Cardiac fibroblast (primary cell): ENCODE measurements at regions not wholly inside any gene's neighbourhood (a gene's known extent, or its start where the extent isn't known, plus 50 kb on each side); places are given as distances from the start of the nearest gene placed in this dataset.

ENCODE experiments used
- DNase-seq, 2 donors: peaks; one replicate each; pipeline versions ENCODE4 v3.0.0 to v3.0.0-alpha.2; 2010; ENCODE audit warnings: low read depth in 2 of 2
- H3K4me3 ChIP-seq, 2 donors: replicated peaks in 1 of 2; 1 replicate in 1 of 2; 2 replicates in 1 of 2; pipeline ENCODE4 v1.5.1; 2011; ENCODE audit warnings: low read depth in 2 of 2, low read length in 2 of 2, mild to moderate bottlenecking in 2 of 2, moderate library complexity in 1 of 2
- TF ChIP-seq, protein P1 (sequence below): IDR thresholded peaks from one replicate; pipeline ENCODE4 v1.5.1; 2011; ENCODE audit warnings: low read depth, mild to moderate bottlenecking, low read length, inconsistent platforms

- TF ChIP-seq, protein P1, sequence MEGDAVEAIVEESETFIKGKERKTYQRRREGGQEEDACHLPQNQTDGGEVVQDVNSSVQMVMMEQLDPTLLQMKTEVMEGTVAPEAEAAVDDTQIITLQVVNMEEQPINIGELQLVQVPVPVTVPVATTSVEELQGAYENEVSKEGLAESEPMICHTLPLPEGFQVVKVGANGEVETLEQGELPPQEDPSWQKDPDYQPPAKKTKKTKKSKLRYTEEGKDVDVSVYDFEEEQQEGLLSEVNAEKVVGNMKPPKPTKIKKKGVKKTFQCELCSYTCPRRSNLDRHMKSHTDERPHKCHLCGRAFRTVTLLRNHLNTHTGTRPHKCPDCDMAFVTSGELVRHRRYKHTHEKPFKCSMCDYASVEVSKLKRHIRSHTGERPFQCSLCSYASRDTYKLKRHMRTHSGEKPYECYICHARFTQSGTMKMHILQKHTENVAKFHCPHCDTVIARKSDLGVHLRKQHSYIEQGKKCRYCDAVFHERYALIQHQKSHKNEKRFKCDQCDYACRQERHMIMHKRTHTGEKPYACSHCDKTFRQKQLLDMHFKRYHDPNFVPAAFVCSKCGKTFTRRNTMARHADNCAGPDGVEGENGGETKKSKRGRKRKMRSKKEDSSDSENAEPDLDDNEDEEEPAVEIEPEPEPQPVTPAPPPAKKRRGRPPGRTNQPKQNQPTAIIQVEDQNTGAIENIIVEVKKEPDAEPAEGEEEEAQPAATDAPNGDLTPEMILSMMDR: no peak
- DNase-seq: no peak
- H3K4me3 ChIP-seq: no peak overlapping the region
Observed at GRCh38 chr16:79534143-79534542, 66.4 kb downstream of the MAF start.

DNA sequence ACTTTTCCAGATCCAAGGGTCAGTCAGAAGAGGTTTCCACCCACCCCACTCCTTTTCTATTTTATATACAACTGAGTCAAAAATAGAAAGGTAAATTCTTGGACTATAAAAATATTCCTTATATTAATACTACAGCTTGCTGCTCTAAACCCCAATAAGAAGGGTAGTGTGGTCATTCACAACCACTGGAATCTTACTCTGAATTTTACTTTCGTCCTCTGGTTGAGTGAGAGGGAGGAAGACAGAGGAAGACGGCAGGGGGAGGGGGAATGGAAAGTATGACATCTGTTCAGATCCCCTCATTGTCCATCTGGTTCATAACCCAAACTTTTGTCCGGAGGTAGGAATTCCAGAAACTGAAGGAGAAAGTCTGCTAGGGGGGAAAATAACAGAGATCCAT is 67.2 kb downstream of the MAF start:
- H3K4me3 ChIP-seq: no peak overlapping the region
- DNase-seq: no peak
- TF ChIP-seq, protein P1: no peak

DNA sequence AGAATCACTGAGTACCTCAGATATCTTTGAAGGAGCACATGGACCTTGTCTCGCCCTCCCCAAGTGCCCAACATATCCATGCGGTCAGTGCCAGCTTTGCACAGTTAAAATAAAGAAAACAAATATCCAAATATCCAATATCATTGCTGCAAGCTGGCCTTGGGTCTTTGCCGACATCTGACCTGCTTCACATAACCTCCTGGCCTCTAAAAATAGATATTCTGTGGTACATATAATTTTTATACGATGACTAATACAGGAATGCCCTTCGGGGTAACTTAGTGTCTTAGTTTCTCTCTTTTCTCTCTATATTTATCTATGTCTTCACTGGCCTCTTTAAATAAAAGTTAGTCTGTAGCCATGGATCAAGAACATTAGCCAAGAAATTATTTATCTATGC is 67.8 kb downstream of the MAF start:
- H3K4me3 ChIP-seq: no peak overlapping the region
- no peak for DNase-seq
- TF ChIP-seq, protein P1: no peak

- TF ChIP-seq, protein P1: no peak
- H3K4me3 ChIP-seq: no peak overlapping the region
Observed at GRCh38 chr16:79532273-79532672, 68.3 kb downstream of the MAF start.

GRCh38 chr16:79528338-79528737 is 72.2 kb downstream of the MAF start:
- H3K4me3 ChIP-seq: no peak overlapping the region
- TF ChIP-seq, protein P1: no peak
- no peak for DNase-seq

More at GRCh38 chr16:79532273-79532672, 68.3 kb downstream of the MAF start:
- no peak for DNase-seq

DNA sequence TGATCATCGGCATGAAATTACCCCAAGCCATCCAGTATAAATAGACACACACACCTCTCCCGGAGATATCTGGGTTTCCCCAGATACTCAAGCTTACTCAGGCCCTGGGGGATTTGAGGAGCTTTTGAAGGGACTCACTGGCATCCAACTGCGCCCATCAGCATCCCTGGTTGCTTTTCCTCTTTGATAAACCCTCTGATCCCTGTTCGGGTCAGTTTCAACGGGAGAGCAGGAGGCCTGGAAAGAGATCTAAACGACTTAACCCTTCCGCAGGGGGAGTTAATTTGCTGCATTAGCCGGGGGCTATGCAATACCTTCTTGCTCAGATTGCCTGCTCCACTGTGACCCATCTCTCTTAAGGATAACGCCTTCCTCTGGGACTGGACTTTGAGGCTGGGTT is 76.6 kb downstream of the MAF start:
- TF ChIP-seq, protein P1: no peak
- DNase-seq: no peak
- no peak overlapping the region for H3K4me3 ChIP-seq

DNA sequence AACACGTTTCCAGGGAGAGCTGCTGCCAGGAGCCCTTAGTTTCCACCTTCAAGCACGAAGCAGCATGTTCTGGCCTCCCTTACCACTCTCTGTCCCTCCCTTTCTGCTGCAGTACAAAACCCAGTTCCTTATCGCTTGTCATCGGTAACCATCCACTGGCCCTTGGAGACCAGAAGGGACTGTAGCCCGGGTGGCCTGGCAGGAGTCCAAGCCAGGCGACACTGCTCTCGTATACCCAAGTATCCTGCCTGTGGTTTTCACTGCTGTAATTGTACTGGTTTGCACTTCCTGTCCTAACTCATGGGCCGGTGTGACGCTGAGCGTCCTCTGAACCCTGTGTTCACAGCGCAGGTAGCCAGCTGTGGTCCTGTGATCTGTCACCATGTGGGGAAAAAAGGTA is 81.1 kb downstream of the MAF start:
- DNase-seq: no peak
- TF ChIP-seq, protein P1: no peak

More for the DNA sequence above, 81.1 kb downstream of the MAF start:
- no peak overlapping the region for H3K4me3 ChIP-seq
